BJ (cell line): ENCODE measurements at regions not wholly inside any gene's neighbourhood (a gene's known extent, or its start where the extent isn't known, plus 50 kb on each side); places are given as distances from the start of the nearest gene placed in this dataset.

Experiments used
- CTCF ChIA-PET: fragments of 350-600 bp; formaldehyde crosslinking; extraction: SDS; loops from one replicate; lab custom pipeline; 2021; ENCODE audit warnings: antibody characterized with exemption, inconsistent platforms; lab: Yijun Ruan, JAX
- POLR2A ChIA-PET: fragments of 300-600 bp; sonication (Branson Sonifier 250); formaldehyde crosslinking; extraction: SDS; loops from one replicate; lab custom pipeline; 2021; ENCODE audit warnings: antibody characterized with exemption; lab: Charles Lee
- DNase-seq: peaks from one replicate; pipeline ENCODE4 v3.0.0-alpha.2; 2011; ENCODE audit warnings: low read depth
- H3K27me3 ChIP-seq: 2 replicates; pipeline ENCODE4 v1.6.0; 2011; ENCODE audit warnings: low read length; ENCODE audit not compliant: control insufficient read depth, insufficient read depth
- H3K36me3 ChIP-seq: 2 replicates; pipeline ENCODE4 v1.5.1; 2011; ENCODE audit warnings: low read length; ENCODE audit not compliant: control insufficient read depth, insufficient read depth
- H3K4me3 ChIP-seq: 2 replicates; pipeline ENCODE4 v1.5.1; 2011; ENCODE audit warnings: low read depth, mild to moderate bottlenecking, control low read depth, low read length
- TF ChIP-seq, protein P1 (sequence below): IDR thresholded peaks from 2 replicates; pipeline ENCODE4 v1.5.1; 2011; ENCODE audit warnings: low read depth, mild to moderate bottlenecking, control low read depth, inconsistent platforms, low read length, moderate library complexity; ENCODE audit not compliant: insufficient read depth

DNA sequence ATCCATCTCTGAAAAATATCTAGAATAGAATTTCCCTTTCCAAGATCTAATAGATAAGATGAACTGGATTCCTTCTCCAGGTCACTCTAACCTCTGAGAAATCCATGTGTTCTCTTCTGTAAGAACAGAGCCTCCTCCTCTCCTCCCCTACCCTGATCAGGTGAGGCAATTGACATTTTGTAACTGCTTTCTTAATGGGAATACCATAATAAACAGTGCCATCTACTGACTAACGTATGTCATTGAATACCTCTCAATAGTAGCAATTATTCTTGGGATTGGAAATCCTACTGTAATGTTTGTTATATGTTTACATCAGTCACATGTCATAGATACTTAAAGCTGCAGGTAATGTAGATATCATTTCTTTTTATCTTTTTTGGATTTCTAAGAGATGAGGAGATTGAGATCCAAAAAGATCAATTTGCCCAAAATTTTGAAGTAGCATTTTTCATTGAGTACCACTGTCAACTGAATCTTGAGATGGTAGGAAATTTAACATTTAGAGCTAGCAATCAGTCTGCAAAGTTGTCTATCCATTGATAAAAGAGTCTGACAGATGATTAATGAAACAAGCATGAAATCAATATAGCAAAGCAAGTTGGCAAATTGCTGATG lies 365.8 kb upstream of the HSF2 start:
- TF ChIP-seq, protein P1, sequence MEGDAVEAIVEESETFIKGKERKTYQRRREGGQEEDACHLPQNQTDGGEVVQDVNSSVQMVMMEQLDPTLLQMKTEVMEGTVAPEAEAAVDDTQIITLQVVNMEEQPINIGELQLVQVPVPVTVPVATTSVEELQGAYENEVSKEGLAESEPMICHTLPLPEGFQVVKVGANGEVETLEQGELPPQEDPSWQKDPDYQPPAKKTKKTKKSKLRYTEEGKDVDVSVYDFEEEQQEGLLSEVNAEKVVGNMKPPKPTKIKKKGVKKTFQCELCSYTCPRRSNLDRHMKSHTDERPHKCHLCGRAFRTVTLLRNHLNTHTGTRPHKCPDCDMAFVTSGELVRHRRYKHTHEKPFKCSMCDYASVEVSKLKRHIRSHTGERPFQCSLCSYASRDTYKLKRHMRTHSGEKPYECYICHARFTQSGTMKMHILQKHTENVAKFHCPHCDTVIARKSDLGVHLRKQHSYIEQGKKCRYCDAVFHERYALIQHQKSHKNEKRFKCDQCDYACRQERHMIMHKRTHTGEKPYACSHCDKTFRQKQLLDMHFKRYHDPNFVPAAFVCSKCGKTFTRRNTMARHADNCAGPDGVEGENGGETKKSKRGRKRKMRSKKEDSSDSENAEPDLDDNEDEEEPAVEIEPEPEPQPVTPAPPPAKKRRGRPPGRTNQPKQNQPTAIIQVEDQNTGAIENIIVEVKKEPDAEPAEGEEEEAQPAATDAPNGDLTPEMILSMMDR: peak; percentile 54
- DNase-seq: no peak
- no peaks in the 10 kb centered on the region for H3K27me3 ChIP-seq
- CTCF ChIA-PET: interaction anchor here (0.6 to 3.1 kb wide), 12 partner anchors 9 to 603 kb away, joined by 3 to 7 read pairs (median 4); partner anchors contain the start of gene GJA1
- H3K36me3 ChIP-seq: no peaks in the 10 kb centered on the region
- H3K4me3 ChIP-seq: no peak overlapping the region
- POLR2A ChIA-PET: interaction anchor here (0.7 kb wide), 1 partner anchor 99 kb away, joined by 3 read pairs; no protein-coding TSS in a partner anchor

DNA sequence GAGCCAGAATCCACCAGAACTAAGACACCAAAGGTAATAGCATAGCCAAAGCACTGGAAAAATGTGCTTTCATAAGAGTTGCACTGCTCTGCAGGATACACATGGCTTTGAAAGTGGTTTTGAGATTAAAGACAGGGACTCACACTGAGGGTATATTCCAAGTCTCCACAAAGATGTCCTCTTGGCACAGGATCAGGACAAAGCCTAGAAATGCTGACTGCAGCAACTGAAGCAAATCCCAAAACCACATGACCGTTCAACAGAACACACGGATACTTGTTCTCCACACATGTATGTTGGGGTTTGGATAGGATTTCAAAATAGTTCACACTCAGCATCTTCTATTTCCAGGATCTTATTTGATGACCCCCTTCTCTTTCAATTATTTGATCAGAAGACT lies 364.3 kb upstream of the HSF2 start:
- no peak overlapping the region for H3K4me3 ChIP-seq
- H3K36me3 ChIP-seq: no peaks in the 10 kb centered on the region
- no peak for DNase-seq
- ChIA-PET CTCF (no interaction called here), POLR2A (no interaction called here)
- no peaks in the 10 kb centered on the region for H3K27me3 ChIP-seq
- TF ChIP-seq, protein P1: no peak

DNA sequence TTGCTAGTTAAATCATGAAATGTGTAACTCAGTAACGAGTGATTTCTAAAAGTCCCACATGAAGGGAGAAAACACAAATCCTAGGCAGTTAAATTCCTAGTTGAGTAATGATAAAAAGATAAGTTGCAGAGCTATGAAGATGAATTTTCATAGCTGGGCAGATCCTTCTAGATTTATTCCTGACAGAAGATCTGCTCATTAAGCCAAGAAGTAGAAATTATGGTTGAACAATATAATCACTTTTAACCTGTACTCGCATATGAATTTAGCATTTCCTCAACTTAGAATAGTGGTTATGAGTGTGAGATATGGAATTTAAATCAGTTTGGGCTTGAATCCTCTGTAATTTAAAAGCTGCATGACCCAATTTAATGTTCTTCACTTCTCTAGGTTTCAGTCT lies 359.2 kb upstream of the HSF2 start:
- H3K36me3 ChIP-seq: no peaks in the 10 kb centered on the region
- POLR2A ChIA-PET: no interaction called here
- CTCF ChIA-PET: no interaction called here
- no peak for DNase-seq
- H3K4me3 ChIP-seq: no peak overlapping the region
- TF ChIP-seq, protein P1: no peak
- H3K27me3 ChIP-seq: no peaks in the 10 kb centered on the region

DNA sequence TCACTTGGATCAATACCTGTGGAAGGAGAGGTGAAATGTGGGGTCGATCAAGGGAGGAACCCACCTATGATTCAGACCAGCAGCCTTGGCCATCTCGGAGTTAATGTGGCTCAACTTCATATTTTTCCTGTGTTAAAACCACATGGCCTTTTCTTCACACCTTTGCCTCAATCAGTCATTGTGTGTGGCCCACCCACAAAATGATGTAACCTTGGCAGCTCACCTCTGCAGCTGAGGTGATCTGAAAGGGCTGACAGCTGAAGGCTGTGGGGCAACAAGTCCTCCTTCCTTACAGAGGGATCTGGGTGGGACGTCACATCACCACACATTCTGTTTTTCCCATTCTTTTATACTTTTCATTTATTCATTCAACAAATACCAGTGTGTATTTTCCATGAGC lies 357.1 kb upstream of the HSF2 start:
- ChIA-PET POLR2A (no interaction called here), CTCF (interaction anchor here (1.0 to 1.1 kb wide), 2 partner anchors 8 to 142 kb away, joined by 3 to 4 read pairs; no protein-coding TSS in a partner anchor)
- H3K4me3 ChIP-seq: no peak overlapping the region
- no peaks in the 10 kb centered on the region for H3K27me3 ChIP-seq
- no peaks in the 10 kb centered on the region for H3K36me3 ChIP-seq
- TF ChIP-seq, protein P1: no peak
- DNase-seq: no peak

DNA sequence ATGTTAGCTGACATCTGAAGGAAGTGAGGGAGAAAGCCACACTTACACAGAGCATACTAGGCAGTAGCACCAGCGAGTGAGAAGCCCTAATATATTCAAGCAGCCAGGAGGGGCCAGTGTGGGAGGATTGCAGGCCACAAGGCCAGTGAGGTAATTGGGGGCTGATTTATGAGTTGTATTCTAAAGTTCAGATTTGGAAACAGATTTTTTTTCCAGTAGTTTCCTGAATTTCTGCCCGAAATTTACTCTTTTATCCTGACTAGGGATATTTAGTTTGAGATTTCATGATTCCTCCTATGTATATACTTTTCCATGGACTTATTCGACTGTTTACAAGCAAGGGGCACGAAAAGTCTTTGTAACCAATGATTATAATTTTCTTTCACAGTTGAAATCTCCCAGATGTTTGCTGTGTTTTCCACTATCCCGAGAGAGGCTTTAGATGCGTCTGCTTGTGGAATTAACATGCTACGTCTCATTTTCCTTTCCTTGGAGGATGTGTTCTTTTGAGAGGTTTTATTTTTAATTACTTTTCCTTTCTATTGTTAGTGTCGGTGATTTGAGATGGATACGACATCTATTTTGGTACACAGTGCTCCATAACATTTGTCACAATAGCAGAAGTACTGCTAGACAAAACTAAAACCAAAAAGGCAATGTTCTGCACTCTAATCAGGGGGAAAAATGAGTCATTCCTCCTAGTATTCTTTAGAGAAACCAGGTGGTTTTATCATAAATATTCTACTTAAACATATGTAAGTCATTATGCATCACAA lies 356.3 kb upstream of the HSF2 start:
- no peak for DNase-seq
- Histone ChIP-seq H3K27me3 (no peaks in the 10 kb centered on the region), H3K4me3 (no peak overlapping the region), H3K36me3 (no peaks in the 10 kb centered on the region)
- TF ChIP-seq, protein P1: peak; percentile 13; the same call in 1 of the 2 replicates
- POLR2A ChIA-PET: no interaction called here
- CTCF ChIA-PET: interaction anchor here (0.6 to 1.1 kb wide), 4 partner anchors 9 to 141 kb away, joined by 3 to 4 read pairs (median 3); no protein-coding TSS in a partner anchor
